SH-SY5Y (cell line): ENCODE measurements at regions not wholly inside any gene's neighbourhood (a gene's known extent, or its start where the extent isn't known, plus 50 kb on each side); places are given as distances from the start of the nearest gene placed in this dataset.

Experiments
- GATA2 ChIP-seq: IDR thresholded peaks from 2 replicates; pipeline ENCODE4 v1.6.1; 2011; ENCODE audit warnings: mild to moderate bottlenecking, low read depth, low read length
- GATA3 ChIP-seq: IDR thresholded peaks from 2 replicates; pipeline ENCODE4 v1.6.1; 2011; ENCODE audit warnings: low read depth, mild to moderate bottlenecking, low read length, moderate library complexity

GRCh38 chr3:20692675-20693074, 506.7 kb upstream of the SGO1 start:
- TF ChIP-seq GATA2 (no peak), GATA3 (no peak)

- no peak for TF ChIP-seq GATA2
Measured at GRCh38 chr3:20683910-20684309, 497.9 kb upstream of the SGO1 start.

- TF ChIP-seq GATA2 (no peak), GATA3 (no peak)
Measured at GRCh38 chr3:20682573-20682972, 496.6 kb upstream of the SGO1 start.

DNA sequence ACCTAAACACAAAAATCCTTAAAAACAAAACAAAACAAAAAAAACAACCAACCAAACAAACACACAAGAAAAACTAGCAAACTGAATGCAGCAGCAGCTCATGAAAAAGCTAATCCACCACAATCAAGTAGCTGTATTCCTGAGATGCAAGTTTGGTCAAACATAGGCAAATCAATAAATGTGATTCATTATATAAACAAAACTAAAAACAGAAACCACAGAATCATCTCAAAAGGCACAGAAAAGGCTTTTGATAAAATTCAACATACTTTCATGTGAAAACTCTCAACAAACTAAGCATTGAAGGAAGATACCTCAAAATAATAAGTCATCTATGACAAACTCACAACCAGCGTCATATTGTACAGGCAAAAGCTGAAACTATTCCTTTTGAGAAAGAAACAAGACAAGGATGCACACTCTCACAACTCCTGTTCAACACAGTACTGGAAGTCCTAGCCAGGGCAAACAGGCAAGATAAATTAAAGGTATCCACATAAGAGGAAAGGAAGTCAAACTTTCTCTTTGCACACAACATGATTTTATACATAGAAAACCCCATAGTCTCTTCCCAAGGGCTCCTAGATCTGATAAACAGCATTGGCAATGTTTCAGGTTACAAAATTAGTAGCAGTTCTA, 495.1 kb upstream of the SGO1 start:
- TF ChIP-seq GATA3: no peak
- TF ChIP-seq GATA2: no peak

DNA sequence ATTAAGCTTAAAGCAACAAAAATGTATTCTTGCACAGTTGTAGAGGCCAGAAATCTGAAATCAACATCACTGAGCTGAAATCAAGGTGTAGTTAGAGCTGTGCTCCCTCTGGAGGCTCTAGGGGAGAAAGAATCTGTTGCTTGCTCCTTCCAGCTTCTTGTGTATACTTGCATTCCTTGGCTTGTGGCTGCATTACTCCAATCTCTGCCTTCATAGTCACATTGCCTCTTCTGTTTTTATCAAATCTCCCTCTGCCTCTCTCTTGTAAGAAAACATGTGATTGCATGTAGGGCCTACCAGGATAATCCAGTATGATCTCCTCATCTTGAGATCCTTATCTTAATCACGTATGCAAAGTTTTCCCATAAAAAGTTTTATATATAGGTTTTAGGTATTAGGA, 487.9 kb upstream of the SGO1 start:
- TF ChIP-seq GATA3: no peak
- TF ChIP-seq GATA2: no peak

GRCh38 chr3:20669675-20670074, 483.7 kb upstream of the SGO1 start:
- no peak for TF ChIP-seq GATA3
- TF ChIP-seq GATA2: no peak

DNA sequence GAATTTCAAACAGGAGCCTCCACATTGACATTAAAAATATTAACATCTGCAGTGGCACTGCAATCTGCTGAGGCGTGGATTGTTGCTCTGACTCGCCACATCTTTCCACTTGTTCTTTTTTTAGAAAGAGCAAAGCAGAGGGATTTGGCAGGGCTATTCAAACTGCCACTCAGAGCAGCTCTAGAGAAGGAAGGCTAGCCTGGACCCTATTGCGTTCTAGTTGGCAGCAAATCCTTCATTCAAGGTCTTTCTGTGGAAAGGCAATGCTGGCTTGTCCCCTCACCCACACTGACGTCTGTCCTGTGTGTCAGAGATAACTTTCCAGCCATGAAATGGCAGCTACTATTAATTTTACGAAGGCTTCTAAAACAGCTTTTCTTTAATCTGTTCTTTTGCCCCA, 483.2 kb upstream of the SGO1 start:
- no peak for TF ChIP-seq GATA2
- no peak for TF ChIP-seq GATA3

DNA sequence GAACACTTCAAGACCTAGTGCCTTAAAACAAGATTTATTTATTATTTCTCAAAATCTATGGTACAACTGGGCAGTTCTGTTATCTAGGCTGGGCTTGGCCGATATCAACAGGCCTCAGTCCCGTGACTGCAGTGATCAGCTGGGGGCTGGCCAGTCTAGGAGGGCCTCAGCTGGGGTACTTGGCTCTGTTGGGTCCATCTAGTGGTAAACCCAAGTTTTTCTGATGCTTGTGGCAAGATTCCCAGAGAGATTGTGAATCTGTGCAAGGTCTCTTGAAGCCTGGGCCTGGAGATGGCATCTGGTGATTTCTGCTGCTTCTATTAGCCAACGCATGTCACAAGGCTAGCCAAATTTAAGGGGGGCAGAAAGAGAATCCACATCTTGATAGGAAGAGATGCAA, 482.4 kb upstream of the SGO1 start:
- TF ChIP-seq GATA2: peak; percentile 82
- peak; percentile 72 for TF ChIP-seq GATA3

DNA sequence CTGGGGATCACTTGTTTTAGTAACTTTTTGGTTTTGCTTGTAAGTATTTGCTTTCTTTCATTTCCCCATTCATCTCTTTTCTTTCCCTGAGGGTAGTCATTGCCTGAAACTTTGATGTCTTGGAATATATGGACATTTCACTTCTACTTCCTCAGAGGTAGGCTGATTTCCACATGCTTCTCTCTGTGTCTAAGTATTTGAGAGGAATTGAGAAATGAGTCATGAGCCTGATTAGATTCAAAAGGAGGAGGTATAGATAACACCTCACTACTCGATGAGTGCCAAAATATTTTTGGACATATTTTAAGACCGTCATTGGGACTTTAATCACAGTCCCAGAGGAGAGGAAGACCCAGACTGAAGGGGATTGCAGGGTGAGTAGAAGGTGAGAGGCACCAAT, 480.1 kb upstream of the SGO1 start:
- no peak for TF ChIP-seq GATA3

DNA sequence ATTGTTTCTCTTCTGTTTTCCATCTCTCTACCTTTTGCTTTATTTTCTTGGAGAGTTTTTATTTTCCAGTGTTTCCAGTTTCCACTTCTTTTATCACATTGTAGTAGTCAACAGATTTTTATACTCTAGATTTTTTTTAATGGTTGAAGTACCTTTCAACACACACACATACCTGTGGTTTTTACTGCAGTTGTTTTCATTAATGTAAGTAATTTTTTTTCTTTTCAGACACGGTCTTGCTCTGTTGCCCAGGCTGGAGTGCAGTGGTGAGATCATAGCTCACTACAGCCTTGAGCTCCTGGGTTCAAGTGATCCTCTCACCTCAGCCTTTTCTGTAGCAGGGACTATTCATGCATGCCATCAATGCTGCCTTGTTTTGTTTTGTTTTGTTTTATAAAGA, 472.5 kb upstream of the SGO1 start:
- no peak for TF ChIP-seq GATA2
- TF ChIP-seq GATA3: no peak

- TF ChIP-seq GATA3 (no peak), GATA2 (no peak)
Measured at GRCh38 chr3:20657560-20657959, 471.6 kb upstream of the SGO1 start.

DNA sequence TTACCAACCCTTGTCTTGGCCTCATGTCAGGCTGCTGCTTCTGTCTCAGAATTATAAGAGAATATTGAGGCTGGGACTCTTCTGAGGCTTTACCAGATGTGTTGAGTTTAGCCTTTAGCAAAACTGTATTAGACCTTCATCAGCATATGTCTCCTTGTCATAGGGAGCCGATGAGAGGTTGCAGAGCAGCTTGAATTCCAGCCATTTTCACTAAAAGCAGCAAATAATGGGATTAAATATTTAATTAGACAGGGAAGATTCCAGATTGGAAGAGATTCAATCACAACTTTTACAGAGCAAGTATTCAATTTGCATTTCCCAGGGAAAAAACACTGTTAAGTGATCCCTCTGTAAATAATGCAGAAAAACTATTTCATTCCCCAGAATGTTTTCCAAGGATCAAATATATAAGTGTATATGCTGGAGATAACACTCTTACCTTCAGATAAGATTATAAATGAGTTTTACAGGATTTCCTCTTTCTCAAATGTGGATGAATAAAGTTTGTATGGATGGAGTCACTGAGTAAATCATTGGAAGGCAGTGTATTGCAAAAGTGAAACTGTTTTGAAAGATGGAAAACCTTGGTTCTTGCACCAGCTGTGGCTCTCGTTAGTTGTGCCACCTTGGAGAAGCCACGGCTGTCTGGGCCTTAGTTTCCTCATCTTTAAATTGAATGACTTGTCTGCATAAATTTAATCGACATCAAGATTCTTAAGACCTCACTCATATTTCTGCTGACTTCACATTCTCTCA, 466.4 kb upstream of the SGO1 start:
- TF ChIP-seq GATA3 (peak; percentile 94), GATA2 (peak; percentile 78)

- no peak for TF ChIP-seq GATA3
- TF ChIP-seq GATA2: no peak
Measured at GRCh38 chr3:20648921-20649381, 462.9 kb upstream of the SGO1 start.

DNA sequence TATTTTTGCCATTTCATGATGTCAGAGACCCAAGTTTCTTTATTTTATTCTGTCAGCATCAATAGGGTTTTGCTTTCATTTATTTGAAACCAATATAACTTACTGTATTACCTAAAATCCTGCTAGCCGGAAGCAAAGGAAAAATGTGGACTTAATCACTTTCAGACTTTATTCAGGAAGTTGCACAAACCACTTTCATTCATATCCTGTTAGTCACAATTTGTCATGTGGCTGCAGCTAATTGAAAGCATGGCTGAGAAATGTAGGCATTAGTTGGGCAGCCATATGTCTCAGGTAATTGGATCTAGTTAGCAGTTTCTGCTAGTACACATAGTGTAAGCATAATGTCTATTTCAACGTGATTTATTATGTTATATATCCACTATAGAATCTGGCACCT, 462.3 kb upstream of the SGO1 start:
- TF ChIP-seq GATA3 (no peak), GATA2 (no peak)

DNA sequence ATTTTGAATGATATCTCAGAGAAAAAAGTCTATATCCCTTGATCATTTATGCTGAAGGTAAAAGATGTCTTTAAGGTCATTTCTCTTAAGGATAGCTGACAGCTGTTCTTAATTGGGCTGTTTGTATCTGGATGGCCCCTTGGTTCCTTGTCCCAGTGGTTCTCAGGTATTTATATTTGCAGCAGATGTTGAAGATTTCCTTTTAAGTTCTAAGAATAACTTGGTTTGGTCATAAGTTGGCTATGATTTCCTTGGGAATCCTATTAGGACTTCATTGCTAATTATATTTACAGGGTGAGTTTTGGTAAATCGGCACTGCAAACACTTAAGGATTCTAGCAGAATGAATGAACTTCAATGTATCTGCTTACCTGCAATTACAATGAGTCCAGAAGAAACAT, 460.4 kb upstream of the SGO1 start:
- TF ChIP-seq GATA3: no peak
- no peak for TF ChIP-seq GATA2

- TF ChIP-seq GATA3 (no peak), GATA2 (no peak)
Measured at GRCh38 chr3:20645340-20645739, 459.3 kb upstream of the SGO1 start.
